ENCODE measurements at regions not wholly inside any gene's neighbourhood (a gene's known extent, or its start where the extent isn't known, plus 50 kb on each side); places are given as distances from the start of the nearest gene placed in this dataset.

DNA sequence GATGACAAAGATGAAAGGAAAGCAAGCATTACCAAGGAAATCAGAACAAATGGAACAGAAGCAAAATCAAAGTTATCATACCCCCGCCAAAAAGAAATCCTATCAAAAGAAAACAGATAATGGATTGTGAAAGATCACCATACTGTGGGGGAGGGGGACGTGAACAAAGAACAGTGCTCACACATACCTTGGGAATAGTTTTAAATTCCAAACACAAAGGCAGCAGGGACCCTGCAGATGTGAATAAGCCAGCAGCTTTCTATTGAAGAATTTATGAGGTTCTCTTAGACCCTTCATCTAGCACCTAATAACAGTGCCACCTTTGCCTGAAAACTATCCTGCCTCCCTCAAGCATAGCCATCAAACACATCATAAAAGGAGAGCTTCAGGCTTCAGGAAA is 94.0 kb downstream of the AKR1D1 start:
- ChIA-PET CTCF (no interaction called here), POLR2A (ENCODE audit: unreplicated experiment) (no interaction called here)
- H2AFZ ChIP-seq (replicated peaks; ENCODE audit: low read length, poor library complexity), result no peak overlapping the region
- H4K8ac ChIP-seq (ENCODE audit: low read depth in 2 of 2, low read length in 2 of 2), result no peak overlapping the region
- no peak overlapping the region for H3K4ac ChIP-seq (ENCODE audit: low read depth, low read length)
- intact Hi-C loops (cut with micrococcal nuclease), result no loop called here
- TF ChIP-seq USF2 (IDR thresholded peaks at IDR 0.05; ENCODE audit: low read depth, low read length), result no peak
- TF ChIP-seq CTCF (conservative IDR thresholded peaks at IDR 0.05; ENCODE audit: low read depth, low read length), result no peak
- TF ChIP-seq CHD1 (IDR thresholded peaks at IDR 0.05; ENCODE audit: low read depth, low read length), result no peak
- no peak overlapping the region for H2BK120ac ChIP-seq (ENCODE audit: low read depth, low read length)
- H2BK15ac ChIP-seq (ENCODE audit: low read depth, low read length), result no peak overlapping the region
- no peak overlapping the region for H2BK20ac ChIP-seq (ENCODE audit: low read depth, low read length)
- dilution Hi-C loops (cut with HindIII; ENCODE audit: low sequenced_read_pairs, unreplicated experiment), result no loop called here
- no peak overlapping the region for H3K27ac ChIP-seq (ENCODE audit: insufficient read depth, low read length)
- H4K5ac ChIP-seq (ENCODE audit: low read depth, low read length), result no peak overlapping the region
- H3K9me3 ChIP-seq (ENCODE audit: control insufficient read depth, insufficient read depth, low read length), result peaks cover 3% of the 10 kb centered on the region
- H3K4me3 ChIP-seq (ENCODE audit: insufficient read depth, low read depth, low read length), result no peak overlapping the region
- DNase-seq (no peak), ATAC-seq (ENCODE audit: low read depth) (no peak)
- in situ Hi-C loops (cut with MboI; ENCODE audit: low sequenced_read_pairs), result no loop called here
- H3K4me2 ChIP-seq (ENCODE audit: low read depth, low read length), result no peak overlapping the region
- no TSS peak for BruUV-seq (replicated peaks)
- H3K23ac ChIP-seq (ENCODE audit: low read depth, low read length), result no peak overlapping the region
- no peak overlapping the region for H4K91ac ChIP-seq (ENCODE audit: insufficient read depth, low read depth, low read length)
- H2AK9ac ChIP-seq (replicated peaks; ENCODE audit: low read depth, low read length, poor library complexity), result no peak overlapping the region
- H3K4me1 ChIP-seq (ENCODE audit: control insufficient read depth, insufficient read depth, low read length), result no peaks in the 10 kb centered on the region
- H2AK5ac ChIP-seq (ENCODE audit: low read depth, low read length), result no peak overlapping the region
- WGBS, 2 experiments (ENCODE audit: extremely low coverage in 2 of 2, insufficient read length in 1 of 2), result no CpG with 5 or more reads among the region's 2 CpGs
- no peaks in the 10 kb centered on the region for H4K20me1 ChIP-seq (ENCODE audit: insufficient read depth, low read length)
- no peak overlapping the region for H3K14ac ChIP-seq (replicated peaks; ENCODE audit: low read depth, low read length)
- H3K18ac ChIP-seq (ENCODE audit: low read depth, low read length), result no peak overlapping the region
- H3K9ac ChIP-seq (ENCODE audit: low read depth, low read length), result no peak overlapping the region
- H3K79me1 ChIP-seq (ENCODE audit: low read depth in 1 of 2, low read length in 2 of 2), result no peaks in the 10 kb centered on the region
- no peaks in the 10 kb centered on the region for H3K36me3 ChIP-seq (ENCODE audit: control insufficient read depth, insufficient read depth, low read length)
- H3K9me1 ChIP-seq (ENCODE audit: insufficient read depth, low read length), result no peaks in the 10 kb centered on the region
- no peak overlapping the region for H2BK5ac ChIP-seq (ENCODE audit: low read depth, low read length, poor library complexity, severe bottlenecking)
- H3K56ac ChIP-seq (ENCODE audit: extremely low read depth, insufficient read depth, low read length), result no peak overlapping the region
- H3K27me3 ChIP-seq (ENCODE audit: control insufficient read depth, insufficient read depth, low read length), result no peaks in the 10 kb centered on the region

Measured in IMR-90 (cell line).